ENCODE measurements at regions not wholly inside any gene's neighbourhood (a gene's known extent, or its start where the extent isn't known, plus 50 kb on each side); places are given as distances from the start of the nearest gene placed in this dataset.

DNA sequence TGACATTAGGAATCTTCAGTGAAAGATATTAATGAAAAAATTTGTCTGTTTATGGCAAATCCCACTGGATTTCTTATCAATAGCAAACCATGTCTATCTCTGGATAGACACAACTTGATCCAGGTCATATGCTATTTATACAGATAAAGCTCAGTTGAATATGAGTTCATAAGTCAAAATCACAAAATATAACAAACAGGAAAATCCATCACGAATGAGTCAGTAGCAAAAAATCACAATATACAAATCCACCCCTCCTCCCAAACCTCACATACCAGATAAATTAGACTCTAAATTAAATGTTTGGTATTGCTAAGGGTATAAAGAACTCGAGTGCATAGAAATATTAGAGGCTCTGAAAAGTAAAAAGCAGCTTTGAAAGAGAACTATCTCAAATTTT is 420.5 kb downstream of the TLL1 start:
- H3K27me3 ChIP-seq (ENCODE audit: insufficient read depth, low read length, poor library complexity, severe bottlenecking): no peaks in the 10 kb centered on the region
- no peak overlapping the region for H3K4me2 ChIP-seq (ENCODE audit: low read depth, low read length, poor library complexity, severe bottlenecking)
- H3K36me3 ChIP-seq (ENCODE audit: insufficient read depth, low read length): no peaks in the 10 kb centered on the region
- no peaks in the 10 kb centered on the region for H3K9me2 ChIP-seq (replicated peaks; ENCODE audit: low read depth, low read length)
- no peak overlapping the region for H3K9ac ChIP-seq (ENCODE audit: low read depth, low read length, poor library complexity, severe bottlenecking)
- H3K4me1 ChIP-seq (ENCODE audit: insufficient read depth, low read length, poor library complexity, severe bottlenecking): no peaks in the 10 kb centered on the region
- no peaks in the 10 kb centered on the region for H3K9me3 ChIP-seq (ENCODE audit: insufficient read depth, low read depth, low read length)
- no peaks in the 10 kb centered on the region for H3F3A ChIP-seq (ENCODE audit: low read depth)
- TF ChIP-seq, protein P1, sequence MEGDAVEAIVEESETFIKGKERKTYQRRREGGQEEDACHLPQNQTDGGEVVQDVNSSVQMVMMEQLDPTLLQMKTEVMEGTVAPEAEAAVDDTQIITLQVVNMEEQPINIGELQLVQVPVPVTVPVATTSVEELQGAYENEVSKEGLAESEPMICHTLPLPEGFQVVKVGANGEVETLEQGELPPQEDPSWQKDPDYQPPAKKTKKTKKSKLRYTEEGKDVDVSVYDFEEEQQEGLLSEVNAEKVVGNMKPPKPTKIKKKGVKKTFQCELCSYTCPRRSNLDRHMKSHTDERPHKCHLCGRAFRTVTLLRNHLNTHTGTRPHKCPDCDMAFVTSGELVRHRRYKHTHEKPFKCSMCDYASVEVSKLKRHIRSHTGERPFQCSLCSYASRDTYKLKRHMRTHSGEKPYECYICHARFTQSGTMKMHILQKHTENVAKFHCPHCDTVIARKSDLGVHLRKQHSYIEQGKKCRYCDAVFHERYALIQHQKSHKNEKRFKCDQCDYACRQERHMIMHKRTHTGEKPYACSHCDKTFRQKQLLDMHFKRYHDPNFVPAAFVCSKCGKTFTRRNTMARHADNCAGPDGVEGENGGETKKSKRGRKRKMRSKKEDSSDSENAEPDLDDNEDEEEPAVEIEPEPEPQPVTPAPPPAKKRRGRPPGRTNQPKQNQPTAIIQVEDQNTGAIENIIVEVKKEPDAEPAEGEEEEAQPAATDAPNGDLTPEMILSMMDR (conservative IDR thresholded peaks at IDR 0.05; ENCODE audit: low read length): no peak
- TF ChIP-seq EZH2phosphoT487 (IDR thresholded peaks at IDR 0.05; ENCODE audit: borderline replicate concordance): no peak
- H4K20me1 ChIP-seq (ENCODE audit: insufficient read depth, low read length, poor library complexity, severe bottlenecking): no peaks in the 10 kb centered on the region
- H3K79me2 ChIP-seq (ENCODE audit: insufficient read depth, low read length): no peaks in the 10 kb centered on the region
- no peak overlapping the region for H3K4me3 ChIP-seq (ENCODE audit: low read length, poor library complexity, severe bottlenecking)
- H2AFZ ChIP-seq (ENCODE audit: low read length): no peak overlapping the region

DNA sequence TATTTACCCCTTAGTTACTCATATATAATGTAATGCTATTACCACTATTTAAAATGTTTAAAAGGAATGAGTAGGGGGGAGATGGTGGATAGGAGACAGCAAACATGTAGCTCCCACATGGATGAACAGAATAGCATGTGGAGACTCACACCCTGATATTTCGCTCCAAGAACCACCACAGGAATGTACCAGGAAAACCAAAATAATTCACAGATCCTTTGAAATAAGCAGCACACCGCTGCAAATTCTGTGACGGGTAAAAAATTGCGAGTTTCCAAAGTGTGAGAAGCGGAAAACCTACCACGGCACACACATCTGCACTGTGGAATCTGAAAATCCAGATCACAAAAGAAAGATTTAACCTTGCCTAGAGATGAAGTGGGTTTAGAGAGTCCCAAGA is 428.2 kb downstream of the TLL1 start:
- no peaks in the 10 kb centered on the region for H3F3A ChIP-seq (ENCODE audit: low read depth)
- TF ChIP-seq EZH2phosphoT487 (IDR thresholded peaks at IDR 0.05; ENCODE audit: borderline replicate concordance): no peak
- TF ChIP-seq, protein P1 (conservative IDR thresholded peaks at IDR 0.05; ENCODE audit: low read length): no peak
- no peaks in the 10 kb centered on the region for H3K36me3 ChIP-seq (ENCODE audit: insufficient read depth, low read length)
- no peak overlapping the region for H2AFZ ChIP-seq (ENCODE audit: low read length)
- H3K9me3 ChIP-seq (ENCODE audit: insufficient read depth, low read depth, low read length): no peaks in the 10 kb centered on the region
- no peaks in the 10 kb centered on the region for H3K27me3 ChIP-seq (ENCODE audit: insufficient read depth, low read length, poor library complexity, severe bottlenecking)
- H3K4me3 ChIP-seq (ENCODE audit: low read length, poor library complexity, severe bottlenecking): no peak overlapping the region
- no peak overlapping the region for H3K9ac ChIP-seq (ENCODE audit: low read depth, low read length, poor library complexity, severe bottlenecking)
- H3K79me2 ChIP-seq (ENCODE audit: insufficient read depth, low read length): no peaks in the 10 kb centered on the region
- no peaks in the 10 kb centered on the region for H4K20me1 ChIP-seq (ENCODE audit: insufficient read depth, low read length, poor library complexity, severe bottlenecking)
- no peaks in the 10 kb centered on the region for H3K9me2 ChIP-seq (replicated peaks; ENCODE audit: low read depth, low read length)
- H3K4me2 ChIP-seq (ENCODE audit: low read depth, low read length, poor library complexity, severe bottlenecking): no peak overlapping the region
- no peaks in the 10 kb centered on the region for H3K4me1 ChIP-seq (ENCODE audit: insufficient read depth, low read length, poor library complexity, severe bottlenecking)

DNA sequence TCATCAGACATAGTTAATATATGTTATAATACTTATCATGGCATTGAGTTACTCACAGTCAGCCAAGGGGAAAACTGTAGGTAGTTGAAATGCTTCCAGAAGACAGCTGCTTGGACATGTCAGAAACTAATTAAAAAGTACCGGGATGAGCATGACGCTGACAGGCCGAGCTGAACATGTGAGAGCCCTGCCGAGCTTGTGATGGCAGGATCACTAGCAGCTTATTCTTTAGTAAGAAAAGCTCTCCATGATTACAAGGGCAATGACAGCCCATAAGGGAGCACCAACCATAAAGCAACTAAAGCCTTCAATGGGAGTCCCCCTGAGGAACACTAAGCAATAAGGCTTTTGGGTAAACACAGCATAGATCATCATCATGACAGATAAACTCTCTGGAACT is 435.6 kb downstream of the TLL1 start:
- Histone ChIP-seq H3K9me3 (ENCODE audit: insufficient read depth, low read depth, low read length) (no peaks in the 10 kb centered on the region), H3F3A (ENCODE audit: low read depth) (no peaks in the 10 kb centered on the region), H3K27me3 (ENCODE audit: insufficient read depth, low read length, poor library complexity, severe bottlenecking) (no peaks in the 10 kb centered on the region), H3K9me2 (replicated peaks; ENCODE audit: low read depth, low read length) (no peaks in the 10 kb centered on the region), H3K4me2 (ENCODE audit: low read depth, low read length, poor library complexity, severe bottlenecking) (no peak overlapping the region), H3K4me1 (ENCODE audit: insufficient read depth, low read length, poor library complexity, severe bottlenecking) (no peaks in the 10 kb centered on the region), H4K20me1 (ENCODE audit: insufficient read depth, low read length, poor library complexity, severe bottlenecking) (no peaks in the 10 kb centered on the region), H3K36me3 (ENCODE audit: insufficient read depth, low read length) (no peaks in the 10 kb centered on the region), H3K4me3 (ENCODE audit: low read length, poor library complexity, severe bottlenecking) (no peak overlapping the region), H3K9ac (ENCODE audit: low read depth, low read length, poor library complexity, severe bottlenecking) (no peak overlapping the region), H3K79me2 (ENCODE audit: insufficient read depth, low read length) (no peaks in the 10 kb centered on the region), H2AFZ (ENCODE audit: low read length) (no peak overlapping the region)
- TF ChIP-seq EZH2phosphoT487 (IDR thresholded peaks at IDR 0.05; ENCODE audit: borderline replicate concordance): no peak
- TF ChIP-seq, protein P1 (conservative IDR thresholded peaks at IDR 0.05; ENCODE audit: low read length): no peak
